ENCODE measurements at regions not wholly inside any gene's neighbourhood (a gene's known extent, or its start where the extent isn't known, plus 50 kb on each side); places are given as distances from the start of the nearest gene placed in this dataset.

DNA sequence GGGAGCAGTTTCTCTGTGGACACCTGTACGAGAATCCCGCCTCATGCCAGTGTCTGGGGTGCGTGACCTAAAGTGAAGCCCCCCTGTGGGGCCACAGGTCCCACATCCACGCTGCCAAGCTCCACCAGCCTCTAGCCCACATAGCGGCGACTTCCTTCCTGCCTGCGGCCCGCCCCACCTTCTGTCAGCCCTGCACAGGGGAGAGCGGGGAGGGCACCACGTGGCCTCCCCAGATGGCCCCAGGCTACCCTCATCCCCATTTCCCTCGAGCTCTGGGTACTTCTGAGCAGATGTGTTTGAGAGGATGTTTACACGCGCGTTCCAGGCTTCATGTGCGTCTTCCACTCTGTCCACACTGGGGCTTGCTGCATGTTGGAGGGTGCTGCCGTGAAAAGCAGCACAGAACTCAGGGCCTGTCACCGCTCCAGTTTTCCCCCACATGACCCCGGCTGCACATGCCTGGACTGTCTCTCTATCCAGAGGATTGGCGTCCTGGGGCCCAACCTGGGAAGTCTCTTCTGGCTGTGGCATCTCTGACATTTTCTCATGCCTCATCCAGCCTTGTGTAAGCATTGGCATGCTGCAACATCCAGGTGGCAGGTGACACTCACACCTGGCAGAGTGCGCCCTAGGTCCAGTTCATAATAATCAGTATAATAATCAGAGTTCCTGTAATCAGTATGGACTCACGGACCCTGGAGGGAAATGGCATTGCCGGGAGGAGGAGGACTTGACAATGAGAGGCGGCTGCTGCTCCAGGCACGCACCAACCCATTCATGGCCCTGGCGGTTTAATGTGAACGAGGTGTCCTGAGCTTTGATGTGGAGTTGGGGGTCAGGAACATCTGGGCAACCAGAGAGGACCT lies 146.3 kb upstream of the TWIST2 start:
- Histone ChIP-seq H3K36me3 (ENCODE audit: control insufficient read depth, insufficient read depth, low read length, severe bottlenecking) (no peaks in the 10 kb centered on the region), H3K9me3 (ENCODE audit: control insufficient read depth, low read length) (no peaks in the 10 kb centered on the region), H3K27me3 (replicated peaks; ENCODE audit: control insufficient read depth, insufficient read depth, low read length) (no peaks in the 10 kb centered on the region), H3K4me1 (ENCODE audit: control insufficient read depth, insufficient read depth, low read length) (peaks cover 16% of the 10 kb centered on the region), H3K4me3 (ENCODE audit: low read length) (no peak overlapping the region), H3K9ac (ENCODE audit: low read length) (no peak overlapping the region)
- DNase-seq (ENCODE audit: low read depth): no peak

DNA sequence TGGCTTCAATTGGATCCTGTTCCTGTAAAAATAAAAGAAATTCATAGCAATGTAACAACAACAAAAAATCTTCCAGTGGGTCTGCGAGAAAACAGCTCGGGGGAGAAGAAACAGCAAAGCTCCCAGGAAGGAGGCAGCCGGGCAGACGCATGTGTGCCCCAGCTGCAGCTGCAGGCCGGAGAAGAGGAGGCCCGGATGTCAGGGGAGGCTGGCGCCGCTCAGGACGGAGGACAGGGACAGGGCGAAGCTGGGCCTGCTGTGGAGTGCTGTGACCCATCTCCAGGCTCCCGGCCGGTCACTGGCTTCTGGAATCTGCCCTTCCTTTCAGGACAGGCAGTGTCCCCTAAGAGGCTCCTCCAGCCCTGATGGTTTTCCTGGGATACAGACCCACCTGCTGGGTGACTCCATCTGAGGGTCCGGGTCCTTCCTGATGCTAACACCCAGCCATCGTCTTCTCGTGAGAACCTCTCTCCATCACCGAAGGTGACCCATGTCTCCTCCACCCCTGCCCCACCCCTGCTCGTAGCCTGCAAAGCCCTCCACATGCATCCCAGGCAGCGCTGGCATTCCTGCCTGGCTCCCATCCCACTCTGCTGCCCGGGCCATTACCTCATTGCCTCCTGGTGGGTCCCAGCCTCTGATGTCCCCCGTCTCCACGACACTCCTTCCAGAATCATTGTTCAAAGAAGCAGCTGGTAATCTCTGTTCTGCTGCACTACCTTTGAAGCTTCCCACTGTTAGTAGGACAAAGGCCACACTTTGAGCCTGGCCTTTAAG lies 145.4 kb upstream of the TWIST2 start:
- no peak overlapping the region for H3K9ac ChIP-seq (ENCODE audit: low read length)
- H3K36me3 ChIP-seq (ENCODE audit: control insufficient read depth, insufficient read depth, low read length, severe bottlenecking): no peaks in the 10 kb centered on the region
- no peaks in the 10 kb centered on the region for H3K9me3 ChIP-seq (ENCODE audit: control insufficient read depth, low read length)
- DNase-seq (ENCODE audit: low read depth): no peak
- no peaks in the 10 kb centered on the region for H3K27me3 ChIP-seq (replicated peaks; ENCODE audit: control insufficient read depth, insufficient read depth, low read length)
- peaks cover 14% of the 10 kb centered on the region for H3K4me1 ChIP-seq (ENCODE audit: control insufficient read depth, insufficient read depth, low read length)
- H3K4me3 ChIP-seq (ENCODE audit: low read length): no peak overlapping the region

DNA sequence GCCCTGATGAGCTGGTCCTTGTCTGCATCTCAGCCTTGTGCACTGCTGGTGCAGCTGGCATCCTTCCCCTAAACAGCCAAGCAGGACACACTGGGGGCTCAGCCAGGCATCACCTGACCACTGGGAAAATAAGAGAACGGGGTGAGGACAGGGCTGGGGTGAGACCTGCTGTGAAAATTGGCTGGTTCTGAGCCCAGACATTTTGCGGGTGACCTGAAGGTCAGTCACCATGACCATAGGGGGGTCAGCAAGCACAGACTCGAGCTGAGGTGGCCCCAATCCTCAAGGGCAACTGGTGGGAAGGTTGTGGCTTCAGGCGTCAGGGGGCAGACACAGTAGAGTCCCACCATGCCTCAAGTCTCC lies 144.9 kb upstream of the TWIST2 start:
- H3K27me3 ChIP-seq (replicated peaks; ENCODE audit: control insufficient read depth, insufficient read depth, low read length): no peaks in the 10 kb centered on the region
- H3K9me3 ChIP-seq (ENCODE audit: control insufficient read depth, low read length): no peaks in the 10 kb centered on the region
- no peaks in the 10 kb centered on the region for H3K36me3 ChIP-seq (ENCODE audit: control insufficient read depth, insufficient read depth, low read length, severe bottlenecking)
- DNase-seq (ENCODE audit: low read depth): no peak
- H3K9ac ChIP-seq (ENCODE audit: low read length): no peak overlapping the region
- no peak overlapping the region for H3K4me3 ChIP-seq (ENCODE audit: low read length)
- peaks cover 14% of the 10 kb centered on the region for H3K4me1 ChIP-seq (ENCODE audit: control insufficient read depth, insufficient read depth, low read length)

DNA sequence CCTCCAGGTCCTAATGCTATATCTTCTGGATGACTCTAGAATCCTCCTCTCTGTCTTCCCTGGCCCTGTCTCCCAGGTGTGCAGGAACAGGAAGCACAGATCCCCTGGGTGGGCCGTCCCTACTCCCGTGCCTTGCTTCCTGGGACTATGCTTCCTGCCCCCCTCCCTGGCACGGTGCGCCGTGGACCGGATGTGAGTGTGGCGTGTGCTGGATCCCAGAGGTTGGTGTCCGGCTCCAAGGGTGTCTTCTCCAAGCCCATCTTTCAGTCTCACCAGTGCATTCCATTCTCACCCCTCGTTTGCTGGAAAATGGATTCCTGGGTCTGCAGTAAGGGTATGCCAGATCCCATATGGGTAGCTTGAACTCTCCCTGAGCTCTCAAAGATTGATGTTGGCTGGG lies 144.4 kb upstream of the TWIST2 start:
- Histone ChIP-seq H3K4me3 (ENCODE audit: low read length) (no peak overlapping the region), H3K4me1 (ENCODE audit: control insufficient read depth, insufficient read depth, low read length) (peaks cover 14% of the 10 kb centered on the region), H3K9me3 (ENCODE audit: control insufficient read depth, low read length) (no peaks in the 10 kb centered on the region), H3K36me3 (ENCODE audit: control insufficient read depth, insufficient read depth, low read length, severe bottlenecking) (no peaks in the 10 kb centered on the region), H3K27me3 (replicated peaks; ENCODE audit: control insufficient read depth, insufficient read depth, low read length) (no peaks in the 10 kb centered on the region), H3K9ac (ENCODE audit: low read length) (no peak overlapping the region)
- no peak for DNase-seq (ENCODE audit: low read depth)

DNA sequence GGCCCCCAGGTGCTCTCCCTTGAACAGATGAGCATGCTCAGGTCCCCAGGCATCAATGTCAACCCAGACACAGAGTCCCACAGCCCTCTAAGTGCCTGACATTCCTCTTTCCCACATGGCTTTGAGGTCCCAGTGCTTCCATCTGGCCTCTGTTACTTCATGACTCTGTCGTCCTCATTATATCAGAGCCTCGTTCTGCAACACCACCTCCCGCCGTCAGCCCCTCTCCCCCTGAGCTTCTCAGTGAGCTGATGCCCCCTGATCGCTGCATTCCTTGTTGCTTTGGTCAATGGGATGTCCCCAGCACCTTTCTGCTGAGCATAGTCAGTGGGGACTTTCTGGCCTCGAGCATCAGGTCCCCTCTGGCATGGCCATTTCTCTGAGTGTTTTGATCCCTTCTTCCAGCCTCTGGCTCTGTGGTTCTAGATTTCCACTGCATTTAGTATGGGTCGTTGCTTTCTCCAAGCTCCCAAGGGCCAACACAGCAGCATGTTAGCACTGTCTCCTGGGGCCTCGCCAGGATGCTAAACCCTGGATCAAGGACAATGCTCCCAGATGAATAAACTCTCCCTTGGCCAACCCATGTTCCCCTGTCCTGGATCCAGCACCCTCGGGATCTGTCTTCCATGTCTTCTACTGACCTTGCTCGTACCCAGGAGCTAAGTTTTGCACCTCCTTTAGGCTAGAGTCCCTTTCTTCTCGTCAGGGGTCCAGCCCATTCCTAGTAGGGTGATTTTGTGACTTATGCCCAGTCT lies 143.2 kb upstream of the TWIST2 start:
- Histone ChIP-seq H3K9me3 (ENCODE audit: control insufficient read depth, low read length) (no peaks in the 10 kb centered on the region), H3K9ac (ENCODE audit: low read length) (no peak overlapping the region), H3K4me3 (ENCODE audit: low read length) (no peak overlapping the region), H3K36me3 (ENCODE audit: control insufficient read depth, insufficient read depth, low read length, severe bottlenecking) (no peaks in the 10 kb centered on the region), H3K4me1 (ENCODE audit: control insufficient read depth, insufficient read depth, low read length) (peaks cover 23% of the 10 kb centered on the region), H3K27me3 (replicated peaks; ENCODE audit: control insufficient read depth, insufficient read depth, low read length) (no peaks in the 10 kb centered on the region)
- DNase-seq (ENCODE audit: low read depth): no peak

DNA sequence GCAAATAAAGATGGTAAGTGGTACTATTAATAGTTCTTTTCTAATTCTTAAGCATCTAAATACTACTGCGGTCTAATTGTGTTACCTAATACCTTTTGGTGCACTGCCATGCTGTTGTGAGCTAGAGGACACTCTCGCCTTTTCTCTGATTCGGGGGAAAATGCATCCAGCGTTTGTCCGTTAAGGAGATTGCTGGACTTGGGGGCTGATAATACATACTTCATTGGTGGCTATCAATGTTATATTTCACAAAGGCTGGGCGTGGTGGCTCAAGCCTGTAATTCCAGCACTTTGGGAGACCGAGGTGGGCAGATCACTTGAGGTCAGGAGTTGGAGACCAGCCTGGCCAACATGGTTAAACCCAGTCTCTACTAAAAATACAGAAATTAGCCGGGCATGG lies 141.7 kb upstream of the TWIST2 start:
- H3K9me3 ChIP-seq (ENCODE audit: control insufficient read depth, low read length): no peaks in the 10 kb centered on the region
- H3K9ac ChIP-seq (ENCODE audit: low read length): no peak overlapping the region
- no peak overlapping the region for H3K4me3 ChIP-seq (ENCODE audit: low read length)
- no peaks in the 10 kb centered on the region for H3K27me3 ChIP-seq (replicated peaks; ENCODE audit: control insufficient read depth, insufficient read depth, low read length)
- no peaks in the 10 kb centered on the region for H3K36me3 ChIP-seq (ENCODE audit: control insufficient read depth, insufficient read depth, low read length, severe bottlenecking)
- DNase-seq (ENCODE audit: low read depth): no peak
- peaks cover 27% of the 10 kb centered on the region for H3K4me1 ChIP-seq (ENCODE audit: control insufficient read depth, insufficient read depth, low read length)

DNA sequence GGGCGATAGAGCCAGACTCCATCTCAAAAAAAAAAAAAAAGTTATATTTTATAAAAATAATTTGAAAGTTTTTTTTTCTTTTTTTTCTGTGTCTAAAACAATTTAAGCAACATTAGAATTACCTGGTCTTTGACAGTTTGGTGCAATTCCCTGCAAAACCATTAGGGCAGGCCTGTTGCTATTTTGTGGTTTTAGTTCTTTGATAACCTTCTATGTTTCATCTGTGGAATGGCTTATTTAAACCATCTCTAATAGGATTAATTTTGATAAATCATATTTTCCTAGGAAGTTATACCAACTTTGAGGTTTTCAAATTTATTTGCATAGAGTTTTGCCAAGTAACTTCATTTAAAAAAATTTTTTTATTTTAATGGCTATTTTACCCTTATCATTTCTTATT lies 141.2 kb upstream of the TWIST2 start:
- no peak for DNase-seq (ENCODE audit: low read depth)
- H3K36me3 ChIP-seq (ENCODE audit: control insufficient read depth, insufficient read depth, low read length, severe bottlenecking): no peaks in the 10 kb centered on the region

DNA sequence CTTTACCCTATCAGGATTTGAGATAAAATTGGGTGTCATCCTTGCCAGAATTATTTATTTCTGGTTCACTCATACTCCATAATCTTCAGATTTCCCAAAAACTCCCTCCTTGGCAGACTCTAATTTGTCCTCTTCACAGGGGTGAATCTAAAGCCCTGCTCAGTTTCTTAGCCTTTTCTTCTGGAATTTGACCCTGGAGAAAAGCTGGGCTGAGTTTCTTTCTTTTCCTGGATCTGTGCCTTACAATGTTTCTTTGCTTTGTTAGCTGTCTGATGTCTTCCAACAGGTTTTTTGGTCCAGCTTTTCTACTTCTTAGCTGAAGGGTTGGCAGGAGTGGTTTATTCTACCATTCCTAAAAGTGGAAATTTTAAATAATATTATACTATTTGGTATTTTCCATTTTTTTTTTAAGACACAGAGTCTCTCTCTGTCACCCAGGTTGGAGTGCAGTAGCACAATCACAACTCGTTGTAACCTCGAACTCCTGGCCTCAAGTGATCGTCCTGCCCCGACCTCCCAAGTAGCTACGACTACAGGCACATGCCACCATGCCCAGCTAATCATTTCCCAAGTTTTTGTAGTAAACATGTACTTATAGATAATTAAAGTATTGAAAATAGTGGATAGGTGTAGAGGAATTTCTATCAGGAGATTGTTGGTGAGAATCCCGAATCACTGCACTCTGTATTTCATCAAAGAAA lies 138.4 kb upstream of the TWIST2 start:
- Histone ChIP-seq H3K4me1 (ENCODE audit: control insufficient read depth, insufficient read depth, low read length) (peaks cover 37% of the 10 kb centered on the region), H3K9me3 (ENCODE audit: control insufficient read depth, low read length) (no peaks in the 10 kb centered on the region), H3K9ac (ENCODE audit: low read length) (peak overlapping the region; percentile 68), H3K4me3 (ENCODE audit: low read length) (peak overlapping the region; percentile 45), H3K27me3 (replicated peaks; ENCODE audit: control insufficient read depth, insufficient read depth, low read length) (no peaks in the 10 kb centered on the region), H3K36me3 (ENCODE audit: control insufficient read depth, insufficient read depth, low read length, severe bottlenecking) (no peaks in the 10 kb centered on the region)
- DNase-seq (ENCODE audit: low read depth): peak; percentile 65

More for the DNA sequence above, 141.2 kb upstream of the TWIST2 start:
- peaks cover 27% of the 10 kb centered on the region for H3K4me1 ChIP-seq (ENCODE audit: control insufficient read depth, insufficient read depth, low read length)
- no peaks in the 10 kb centered on the region for H3K9me3 ChIP-seq (ENCODE audit: control insufficient read depth, low read length)
- no peaks in the 10 kb centered on the region for H3K27me3 ChIP-seq (replicated peaks; ENCODE audit: control insufficient read depth, insufficient read depth, low read length)
- H3K9ac ChIP-seq (ENCODE audit: low read length): no peak overlapping the region
- no peak overlapping the region for H3K4me3 ChIP-seq (ENCODE audit: low read length)

DNA sequence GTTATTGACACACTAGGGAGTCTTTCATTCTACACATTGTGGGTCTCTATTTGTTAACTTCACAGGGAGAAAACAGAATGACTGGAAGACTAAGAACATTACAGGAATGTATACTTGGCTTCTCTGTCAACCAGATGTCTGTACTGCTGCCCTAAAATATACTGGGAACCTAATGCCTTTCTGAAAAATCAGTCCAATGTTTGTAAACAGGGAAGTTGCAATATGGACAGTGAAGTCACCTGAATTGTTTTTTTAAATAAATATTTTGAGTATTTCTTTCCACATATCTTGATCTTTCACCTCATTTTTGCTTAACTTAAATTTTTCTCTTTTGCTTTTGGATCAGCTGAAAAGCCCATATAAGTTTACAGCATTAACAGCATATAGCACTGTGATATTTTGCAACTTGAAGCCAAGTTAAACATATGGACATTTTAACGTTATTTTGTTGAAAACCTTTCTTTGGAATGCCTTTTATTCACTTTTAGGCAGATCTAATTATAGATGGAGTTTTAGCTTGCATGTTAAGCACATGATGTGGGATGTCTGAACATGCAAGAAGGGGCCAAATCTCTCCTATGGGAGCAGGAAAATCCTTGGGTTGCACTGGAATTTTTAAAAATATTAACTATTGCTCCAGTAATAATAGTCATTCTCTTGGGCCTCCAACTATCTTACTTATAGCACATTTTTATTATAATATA lies 137.7 kb upstream of the TWIST2 start:
- Histone ChIP-seq H3K9ac (ENCODE audit: low read length) (peak overlapping the region; percentile 68), H3K4me3 (ENCODE audit: low read length) (peak overlapping the region; percentile 35), H3K36me3 (ENCODE audit: control insufficient read depth, insufficient read depth, low read length, severe bottlenecking) (no peaks in the 10 kb centered on the region), H3K4me1 (ENCODE audit: control insufficient read depth, insufficient read depth, low read length) (peaks cover 38% of the 10 kb centered on the region), H3K27me3 (replicated peaks; ENCODE audit: control insufficient read depth, insufficient read depth, low read length) (no peaks in the 10 kb centered on the region), H3K9me3 (ENCODE audit: control insufficient read depth, low read length) (no peaks in the 10 kb centered on the region)
- DNase-seq (ENCODE audit: low read depth): peak; percentile 57

DNA sequence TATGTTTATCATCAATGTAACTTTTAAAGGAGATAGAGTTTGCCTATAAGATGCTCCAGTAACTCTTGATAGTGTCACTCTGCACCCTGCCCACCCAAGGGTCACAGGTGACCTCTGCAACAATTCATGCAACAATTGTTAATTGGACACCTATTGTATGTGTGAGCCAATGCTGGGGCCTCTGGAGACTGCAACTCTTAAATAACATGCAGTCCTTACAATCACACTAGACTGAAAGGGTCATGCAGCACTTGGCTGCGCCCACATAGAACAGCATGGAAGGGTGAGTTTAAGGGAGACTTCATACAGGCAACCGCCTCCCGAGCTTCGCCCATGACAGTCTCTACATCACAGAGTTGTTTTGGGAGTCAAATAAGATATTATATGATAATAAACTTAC lies 137.1 kb upstream of the TWIST2 start:
- Histone ChIP-seq H3K36me3 (ENCODE audit: control insufficient read depth, insufficient read depth, low read length, severe bottlenecking) (no peaks in the 10 kb centered on the region), H3K4me1 (ENCODE audit: control insufficient read depth, insufficient read depth, low read length) (peaks cover 38% of the 10 kb centered on the region)
- no peak for DNase-seq (ENCODE audit: low read depth)

More for the DNA sequence above, 137.1 kb upstream of the TWIST2 start:
- H3K9me3 ChIP-seq (ENCODE audit: control insufficient read depth, low read length): no peaks in the 10 kb centered on the region
- H3K9ac ChIP-seq (ENCODE audit: low read length): peak overlapping the region; percentile 68
- no peak overlapping the region for H3K4me3 ChIP-seq (ENCODE audit: low read length)
- H3K27me3 ChIP-seq (replicated peaks; ENCODE audit: control insufficient read depth, insufficient read depth, low read length): no peaks in the 10 kb centered on the region

Data from adipocyte (in vitro differentiated cells).